Neural crest cell (in vitro differentiated cells): ENCODE measurements at regions not wholly inside any gene's neighbourhood (a gene's known extent, or its start where the extent isn't known, plus 50 kb on each side); places are given as distances from the start of the nearest gene placed in this dataset.

Experiments used
- DNase-seq: peaks from one replicate; pipeline ENCODE4 v3.0.0; 2021; ENCODE audit warnings: low read depth, mixed read lengths, low spot score
- H3K27ac Mint-ChIP-seq: one replicate; pipeline ENCODE4 v1.8.0; 2021; ENCODE audit warnings: mild to moderate bottlenecking, mixed read lengths; ENCODE audit not compliant: unreplicated experiment
- H3K27me3 Mint-ChIP-seq: 2 replicates; pipeline ENCODE4 v1.8.0; 2021; ENCODE audit warnings: low read depth, mild to moderate bottlenecking, mixed read lengths
- H3K36me3 Mint-ChIP-seq: 2 replicates; pipeline ENCODE4 v1.8.0; 2021; ENCODE audit warnings: low read depth, mild to moderate bottlenecking, mixed read lengths
- H3K4me1 Mint-ChIP-seq: 2 replicates; pipeline ENCODE4 v1.8.0; 2021; ENCODE audit warnings: mixed read lengths
- H3K4me3 Mint-ChIP-seq: one replicate; pipeline ENCODE4 v1.8.0; 2021; ENCODE audit warnings: mild to moderate bottlenecking, mixed read lengths
- H3K9me3 Mint-ChIP-seq: 2 replicates; pipeline ENCODE4 v1.8.0; 2021; ENCODE audit warnings: mixed read lengths
- TF ChIP-seq, protein P1 (sequence below): fragments of 200-600 bp; sonication (generic); conservative IDR thresholded peaks from 2 replicates; pipeline ENCODE4 v1.5.0; 2021; ENCODE audit warnings: antibody characterized with exemption, mild to moderate bottlenecking

DNA sequence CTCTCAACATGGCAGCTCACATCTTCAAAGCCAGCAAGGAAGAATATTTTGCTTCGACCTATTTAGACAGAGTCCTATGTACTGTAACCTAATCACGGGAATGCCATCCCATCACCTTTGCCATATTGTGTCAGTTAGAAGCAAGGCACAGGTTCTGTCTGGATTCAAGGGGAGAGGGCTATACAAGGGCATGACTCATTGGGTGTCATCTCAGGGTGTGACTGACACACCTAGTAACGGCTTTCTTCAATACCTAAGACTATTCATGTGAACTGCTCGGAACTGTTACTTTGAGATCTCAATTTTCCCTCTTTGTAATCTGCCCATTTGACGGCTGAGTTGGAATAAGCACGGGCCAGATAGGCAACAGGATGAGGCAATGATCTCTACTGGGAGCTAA lies 135.6 kb upstream of the HDGFL1 start:
- Mint-ChIP-seq H3K4me1 (no peaks in the 10 kb centered on the region), H3K36me3 (no peaks in the 10 kb centered on the region), H3K27ac (no peak overlapping the region), H3K4me3 (no peak overlapping the region), H3K27me3 (no peaks in the 10 kb centered on the region), H3K9me3 (peaks cover 2% of the 10 kb centered on the region)
- TF ChIP-seq, protein P1, sequence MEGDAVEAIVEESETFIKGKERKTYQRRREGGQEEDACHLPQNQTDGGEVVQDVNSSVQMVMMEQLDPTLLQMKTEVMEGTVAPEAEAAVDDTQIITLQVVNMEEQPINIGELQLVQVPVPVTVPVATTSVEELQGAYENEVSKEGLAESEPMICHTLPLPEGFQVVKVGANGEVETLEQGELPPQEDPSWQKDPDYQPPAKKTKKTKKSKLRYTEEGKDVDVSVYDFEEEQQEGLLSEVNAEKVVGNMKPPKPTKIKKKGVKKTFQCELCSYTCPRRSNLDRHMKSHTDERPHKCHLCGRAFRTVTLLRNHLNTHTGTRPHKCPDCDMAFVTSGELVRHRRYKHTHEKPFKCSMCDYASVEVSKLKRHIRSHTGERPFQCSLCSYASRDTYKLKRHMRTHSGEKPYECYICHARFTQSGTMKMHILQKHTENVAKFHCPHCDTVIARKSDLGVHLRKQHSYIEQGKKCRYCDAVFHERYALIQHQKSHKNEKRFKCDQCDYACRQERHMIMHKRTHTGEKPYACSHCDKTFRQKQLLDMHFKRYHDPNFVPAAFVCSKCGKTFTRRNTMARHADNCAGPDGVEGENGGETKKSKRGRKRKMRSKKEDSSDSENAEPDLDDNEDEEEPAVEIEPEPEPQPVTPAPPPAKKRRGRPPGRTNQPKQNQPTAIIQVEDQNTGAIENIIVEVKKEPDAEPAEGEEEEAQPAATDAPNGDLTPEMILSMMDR = no peak
- no peak for DNase-seq

DNA sequence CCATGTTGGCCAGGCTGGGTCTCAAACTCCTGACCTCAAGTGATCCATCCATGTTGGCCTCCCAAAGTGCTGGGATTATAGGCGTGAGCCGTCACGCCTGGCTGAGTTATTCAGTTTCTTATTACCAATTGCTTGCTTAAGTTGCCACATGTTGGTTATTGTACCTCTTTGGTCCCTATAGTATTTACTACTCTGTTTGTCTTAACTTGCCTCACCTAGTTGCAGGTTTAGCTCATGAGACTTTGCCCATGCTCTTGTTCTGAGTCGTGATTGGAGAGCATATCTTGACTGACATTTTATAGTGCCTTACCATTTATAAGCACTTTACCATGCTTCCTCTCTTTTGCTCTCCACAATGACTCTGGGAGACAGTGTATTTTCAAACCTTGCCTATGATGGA lies 134.2 kb upstream of the HDGFL1 start:
- Mint-ChIP-seq H3K4me3 (no peak overlapping the region), H3K27me3 (no peaks in the 10 kb centered on the region), H3K9me3 (peaks cover 2% of the 10 kb centered on the region), H3K27ac (no peak overlapping the region), H3K36me3 (no peaks in the 10 kb centered on the region), H3K4me1 (no peaks in the 10 kb centered on the region)
- TF ChIP-seq, protein P1 = no peak
- DNase-seq = no peak

DNA sequence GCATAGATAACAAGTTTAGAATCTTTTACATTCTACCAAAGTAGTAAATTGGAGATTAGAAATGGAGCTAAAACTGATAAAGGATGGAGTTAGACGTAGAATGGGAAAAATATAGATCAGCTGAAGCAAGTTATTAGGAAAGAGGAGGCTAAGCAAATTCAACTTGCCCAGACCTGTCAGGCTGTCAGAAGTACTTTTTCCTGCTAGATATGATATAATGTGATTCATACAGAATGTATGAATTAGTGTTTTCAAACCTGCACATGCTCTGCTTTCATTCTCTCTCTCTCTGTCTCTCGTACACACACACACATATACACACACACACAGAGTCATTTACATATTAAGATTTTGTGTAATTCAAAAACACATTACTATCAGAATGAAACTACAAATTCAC lies 133.2 kb upstream of the HDGFL1 start:
- Mint-ChIP-seq H3K4me3 (no peak overlapping the region), H3K36me3 (no peaks in the 10 kb centered on the region), H3K4me1 (no peaks in the 10 kb centered on the region), H3K27me3 (no peaks in the 10 kb centered on the region), H3K27ac (no peak overlapping the region), H3K9me3 (peaks cover 2% of the 10 kb centered on the region)
- no peak for DNase-seq
- TF ChIP-seq, protein P1 = no peak

DNA sequence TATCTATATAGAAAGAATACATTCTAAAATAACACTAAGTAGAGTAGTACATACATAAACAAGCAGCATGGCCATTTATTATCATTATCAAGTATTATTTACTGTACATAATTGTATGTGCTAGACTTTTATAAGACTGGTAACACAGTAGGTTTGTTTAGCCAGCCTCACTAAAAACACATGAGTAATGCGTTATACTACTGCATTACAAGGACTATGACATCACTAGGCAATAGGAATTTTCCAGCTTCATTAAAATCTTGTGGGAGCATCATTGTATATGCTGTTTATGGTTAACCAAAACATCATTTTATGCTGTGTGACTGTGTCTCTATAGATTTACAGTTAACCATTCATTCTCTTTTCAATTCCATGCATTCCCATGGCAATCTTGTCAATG lies 131.7 kb upstream of the HDGFL1 start:
- Mint-ChIP-seq H3K27me3 (no peaks in the 10 kb centered on the region), H3K4me3 (no peak overlapping the region), H3K36me3 (no peaks in the 10 kb centered on the region), H3K4me1 (no peaks in the 10 kb centered on the region), H3K9me3 (peaks cover 2% of the 10 kb centered on the region), H3K27ac (no peak overlapping the region)
- TF ChIP-seq, protein P1 = no peak
- no peak for DNase-seq

DNA sequence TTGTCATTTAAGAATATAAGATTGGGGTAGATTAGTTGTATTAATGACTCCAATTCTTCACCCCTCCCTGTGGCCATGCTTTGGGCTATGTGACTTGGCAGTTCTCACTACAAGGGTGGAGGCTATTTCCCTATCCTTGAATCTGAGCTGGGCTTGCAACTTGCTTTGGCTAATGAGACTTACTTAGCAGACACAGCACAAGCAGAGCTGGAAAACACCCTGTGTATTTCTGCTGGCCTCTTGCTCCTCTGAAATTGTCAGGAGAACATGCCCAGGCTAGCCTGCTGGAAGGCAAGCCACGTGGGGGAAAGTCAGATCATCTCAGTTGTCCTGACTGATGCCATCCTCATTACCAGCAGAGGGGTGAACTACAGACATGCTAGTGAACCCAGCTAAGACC lies 126.5 kb upstream of the HDGFL1 start:
- Mint-ChIP-seq H3K9me3 (no peaks in the 10 kb centered on the region), H3K36me3 (no peaks in the 10 kb centered on the region), H3K27ac (no peak overlapping the region)

More for the DNA sequence above, 126.5 kb upstream of the HDGFL1 start:
- Mint-ChIP-seq H3K27me3 (no peaks in the 10 kb centered on the region), H3K4me3 (no peak overlapping the region), H3K4me1 (peaks cover 19% of the 10 kb centered on the region)
- no peak for DNase-seq
- TF ChIP-seq, protein P1 = no peak
